HCT116 (cell line): ENCODE measurements at regions not wholly inside any gene's neighbourhood (a gene's known extent, or its start where the extent isn't known, plus 50 kb on each side); places are given as distances from the start of the nearest gene placed in this dataset.

ENCODE experiments used
- ATAC-seq: fragments of 200-7000 bp; cut with Tn5 transposase; 2 replicates; pipeline ENCODE4 v1.9.1; 2020; ENCODE audit warnings: mild to moderate bottlenecking, moderate library complexity
- BruUV-seq: library from RNA; stranded (reverse); fragments of 400-500 nt; replicated peaks from 2 replicates; lab custom pipeline; 2021; lab: Mats Ljungman, UMichigan
- CTCF ChIA-PET: fragments of 300-600 bp; sonication (Branson Sonifier 250); formaldehyde crosslinking; loops from one replicate; lab custom pipeline; 2021; ENCODE audit warnings: antibody characterized with exemption; lab: Charles Lee
- POLR2A ChIA-PET: fragments of 300-600, 350-600 bp; sonication (Branson Sonifier 250); formaldehyde crosslinking; loops from one replicate; lab custom pipeline; 2021; ENCODE audit warnings: antibody characterized with exemption; lab: Charles Lee
- RAD21 ChIA-PET, 2 experiments: fragments of 300-600 bp; sonication (Branson Sonifier 250); formaldehyde crosslinking; loops; one replicate each; lab custom pipeline; 2023; ENCODE audit warnings: low total read pairs in 2 of 2; ENCODE audit not compliant: uncharacterized antibody in 2 of 2, unreplicated experiment in 2 of 2, low non-redundant PET in 1 of 2; lab: Charles Lee
- DNase-seq: peaks from one replicate; pipeline ENCODE4 v3.0.0-alpha.2; 2010; ENCODE audit warnings: low read depth, low spot score
- H2AFZ ChIP-seq: fragments of 200-600 bp; shearing (Covaris generic), sonication (generic); 2 replicates; pipeline ENCODE4 v1.6.1; 2017; ENCODE audit warnings: low read depth, mixed run types, mixed read lengths, antibody characterized with exemption, low read length; ENCODE audit not compliant: poor library complexity, severe bottlenecking
- H3K27ac ChIP-seq: 2 replicates; pipeline ENCODE4 v1.5.1; 2012; ENCODE audit warnings: low read depth, low read length
- H3K27me3 ChIP-seq: fragments of 200-600 bp; sonication (generic); 2 replicates; pipeline ENCODE4 v1.6.1; 2016; ENCODE audit warnings: mixed run types, low read length, mixed read lengths; ENCODE audit not compliant: insufficient read depth
- H3K36me3 ChIP-seq, 2 experiments: fragments of 200-500 bp in 1 of 2; fragments of 200-600 bp in 1 of 2; sonication (Bioruptor generic) in 1 of 2; sonication (generic) in 1 of 2; 2 replicates each; pipeline versions ENCODE4 v1.5.1 to v1.6.1; 2014 to 2016; ENCODE audit warnings: low read length in 2 of 2, inconsistent platforms in 1 of 2, mixed read lengths in 1 of 2, mixed run types in 1 of 2; ENCODE audit not compliant: insufficient read depth in 2 of 2, control insufficient read depth in 1 of 2
- H3K4me1 ChIP-seq, 2 experiments: fragments of 200-600 bp in 1 of 2; sonication (generic) in 1 of 2; 2 replicates each; pipeline versions ENCODE4 v1.5.1 to v1.6.1; 2012 to 2017; ENCODE audit warnings: low read length in 2 of 2, inconsistent platforms in 1 of 2, mild to moderate bottlenecking in 1 of 2, mixed read lengths in 1 of 2, mixed run types in 1 of 2, moderate library complexity in 1 of 2; ENCODE audit not compliant: insufficient read depth in 2 of 2, control insufficient read depth in 1 of 2
- H3K4me2 ChIP-seq: fragments of 200-600 bp; sonication (generic); 2 replicates; pipeline ENCODE4 v1.6.1; 2017; ENCODE audit warnings: mixed run types, low read length, mixed read lengths
- H3K4me3 ChIP-seq, 2 experiments: fragments of 200-600 bp in 1 of 2; sonication (generic) in 1 of 2; replicated peaks in 1 of 2; 2 replicates each; pipeline ENCODE4 v1.5.1; 2011 to 2016; ENCODE audit warnings: low read length in 2 of 2, control low read depth in 1 of 2, low read depth in 1 of 2, mild to moderate bottlenecking in 1 of 2, mixed read lengths in 1 of 2, mixed run types in 1 of 2
- H3K79me2 ChIP-seq: fragments of 200-600 bp; sonication (generic); 2 replicates; pipeline ENCODE4 v1.6.1; 2017; ENCODE audit warnings: mild to moderate bottlenecking, mixed run types, low read length, moderate library complexity, mixed read lengths; ENCODE audit not compliant: insufficient read depth
- H3K9ac ChIP-seq: fragments of 200-600 bp; sonication (generic); 2 replicates; pipeline ENCODE4 v1.6.1; 2016; ENCODE audit warnings: low read length, mixed read lengths
- H3K9me2 ChIP-seq: fragments of 200-600 bp; sonication (generic), shearing (Covaris generic); 2 replicates; pipeline ENCODE4 v1.6.1; 2017; ENCODE audit warnings: mixed run types, mild to moderate bottlenecking, moderate library complexity; ENCODE audit not compliant: insufficient read depth
- H3K9me3 ChIP-seq, 2 experiments: fragments of 200-500 bp in 1 of 2; fragments of 200-600 bp in 1 of 2; sonication (Bioruptor generic) in 1 of 2; sonication (generic) in 1 of 2; 2 replicates each; pipeline ENCODE4 v1.6.1; 2014 to 2017; ENCODE audit warnings: low read length in 2 of 2, mixed read lengths in 2 of 2, inconsistent platforms in 1 of 2, low read depth in 1 of 2, mild to moderate bottlenecking in 1 of 2, mixed run types in 1 of 2, moderate library complexity in 1 of 2; ENCODE audit not compliant: control insufficient read depth in 1 of 2, insufficient read depth in 1 of 2
- H4K20me1 ChIP-seq: fragments of 200-600 bp; sonication (generic), shearing (Covaris generic); 2 replicates; pipeline ENCODE4 v1.6.1; 2017; ENCODE audit warnings: mixed run types, mild to moderate bottlenecking, moderate library complexity; ENCODE audit not compliant: insufficient read depth
- CBX3 ChIP-seq: IDR thresholded peaks from 2 replicates; pipeline ENCODE4 v1.6.1; 2012; ENCODE audit warnings: low read depth
- EGR1 ChIP-seq: IDR thresholded peaks from 2 replicates; pipeline ENCODE4 v1.6.1; 2012; ENCODE audit warnings: low read depth
- EZH2 ChIP-seq: fragments of 200-600 bp; sonication (generic); IDR thresholded peaks from 2 replicates; pipeline ENCODE4 v1.6.1; 2017; ENCODE audit warnings: antibody characterized with exemption, mixed run types
- EZH2phosphoT487 ChIP-seq: fragments of 200-600 bp; IDR thresholded peaks from 2 replicates; pipeline ENCODE4 v1.6.1; 2018; ENCODE audit warnings: antibody characterized with exemption, borderline replicate concordance
- FOSL1 ChIP-seq: IDR thresholded peaks from 2 replicates; pipeline ENCODE4 v1.6.1; 2012; ENCODE audit warnings: low read depth
- MAX ChIP-seq: IDR thresholded peaks from 2 replicates; pipeline ENCODE4 v1.6.1; 2012
- SP1 ChIP-seq: IDR thresholded peaks from 2 replicates; pipeline ENCODE4 v1.6.1; 2012; ENCODE audit warnings: low read depth
- SRF ChIP-seq: IDR thresholded peaks from 2 replicates; pipeline ENCODE4 v1.6.1; 2012; ENCODE audit warnings: low read depth
- TCF7L2 ChIP-seq: IDR thresholded peaks from 2 replicates; pipeline ENCODE4 v1.7.0; 2011; ENCODE audit warnings: borderline replicate concordance, inconsistent platforms; ENCODE audit not compliant: insufficient read depth, insufficient read length; ENCODE audit errors: extremely low read depth
- YY1 ChIP-seq: IDR thresholded peaks from 2 replicates; pipeline ENCODE4 v1.6.1; 2011; ENCODE audit warnings: low read length, low read depth, moderate library complexity, mild to moderate bottlenecking; ENCODE audit not compliant: insufficient replicate concordance; ENCODE audit errors: extremely low read depth
- ZBTB33 ChIP-seq: IDR thresholded peaks from 2 replicates; pipeline ENCODE4 v1.6.1; 2011; ENCODE audit warnings: mild to moderate bottlenecking, low read length, moderate library complexity; ENCODE audit not compliant: insufficient replicate concordance; ENCODE audit errors: extremely low read depth
- ZFX ChIP-seq: fragments of 450-650 bp; IDR thresholded peaks from 2 replicates; pipeline ENCODE4 v1.6.1; 2017
- ZNF274 ChIP-seq: fragments of 200-500 bp; sonication (Bioruptor generic); IDR thresholded peaks from 2 replicates; pipeline ENCODE4 v1.6.1; 2014; ENCODE audit warnings: mild to moderate bottlenecking, low read depth, low read length, inconsistent platforms
- intact Hi-C: fragments of 100-400 bp; cut with micrococcal nuclease; formaldehyde crosslinking; loops from 2 replicates; pipeline ENCODE4 v1.10.0; 2022

DNA sequence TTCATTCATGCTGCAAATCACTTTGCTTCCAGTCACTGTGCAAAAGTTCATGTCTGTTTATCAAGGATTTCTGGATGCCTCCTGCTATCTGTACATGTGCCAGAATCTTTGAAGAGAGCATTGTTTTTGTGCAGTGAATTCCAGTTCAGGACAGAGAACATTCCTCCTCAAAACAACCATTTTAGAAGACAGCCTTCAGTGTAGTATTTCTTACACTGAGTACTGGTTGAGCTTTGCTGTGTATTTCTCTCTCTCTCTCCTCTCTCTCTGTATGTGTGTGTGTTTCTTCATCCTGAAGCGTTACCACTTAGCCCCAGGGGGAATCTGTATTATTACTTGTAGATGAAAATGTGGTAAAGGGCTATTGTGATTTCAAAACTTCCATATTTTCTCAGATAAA is 123.8 kb upstream of the CHL1 start:
- intact Hi-C loops: no loop called here
- TF ChIP-seq ZBTB33: no peak
- no peak for TF ChIP-seq ZFX
- TF ChIP-seq MAX: no peak
- no peak for TF ChIP-seq ZNF274
- TF ChIP-seq EGR1: no peak
- no peak for TF ChIP-seq YY1
- no peak for TF ChIP-seq SRF
- TF ChIP-seq EZH2: no peak
- TF ChIP-seq SP1: no peak
- no peak for TF ChIP-seq EZH2phosphoT487
- no peak for TF ChIP-seq FOSL1
- TF ChIP-seq CBX3: no peak
- TF ChIP-seq TCF7L2: no peak
- Histone ChIP-seq H3K4me3 (no peak overlapping the region), H3K4me2 (no peak overlapping the region), H3K36me3 (no peaks in the 10 kb centered on the region), H3K4me1 (no peaks in the 10 kb centered on the region), H3K27me3 (no peaks in the 10 kb centered on the region), H2AFZ (no peak overlapping the region), H4K20me1 (no peaks in the 10 kb centered on the region), H3K27ac (no peak overlapping the region), H3K9me2 (no peaks in the 10 kb centered on the region), H3K79me2 (no peaks in the 10 kb centered on the region), H3K9me3 (peaks cover 3 to 5% of the 10 kb centered on the region in 2 experiments; a peak in 2 of 4 replicates), H3K9ac (no peak overlapping the region)
- ChIA-PET RAD21 (no interaction called here), CTCF (no interaction called here), POLR2A (no interaction called here)
- DNase-seq (no peak), ATAC-seq (no peak)
- BruUV-seq: no TSS peak
